B cell (primary cell): ENCODE measurements at regions not wholly inside any gene's neighbourhood (a gene's known extent, or its start where the extent isn't known, plus 50 kb on each side); places are given as distances from the start of the nearest gene placed in this dataset.
A peak's percentile ranks its signal among the peaks of the same experiment; 100 is the strongest.

Experiments used
- ATAC-seq: fragments of 200-7000 bp; cut with Tn5 transposase; one replicate; pipeline ENCODE4 v1.10.0; 2021; ENCODE audit warnings: low read depth, mild to moderate bottlenecking, moderate number of reproducible peaks, moderate library complexity
- CTCF ChIA-PET: fragments of 350-600 bp; sonication (Branson Sonifier 250); formaldehyde crosslinking; loops from one replicate; lab custom pipeline; 2021; ENCODE audit warnings: antibody characterized with exemption, inconsistent platforms; lab: Charles Lee
- POLR2A ChIA-PET: fragments of 350-600 bp; sonication (Branson Sonifier 250); formaldehyde crosslinking; loops from one replicate; lab custom pipeline; 2021; ENCODE audit warnings: antibody characterized with exemption; lab: Charles Lee
- DNase-seq: peaks from one replicate; pipeline ENCODE4 v3.0.0; 2013
- H2AFZ ChIP-seq: 2 replicates; pipeline ENCODE4 v1.6.1; 2012; ENCODE audit warnings: mild to moderate bottlenecking, low read depth, low read length; ENCODE audit not compliant: insufficient read depth, poor library complexity, severe bottlenecking
- H3K27ac ChIP-seq, 2 donors: 1 replicate in 1 of 2; 2 replicates in 1 of 2; pipeline ENCODE4 v1.5.1; 2012 to 2013; ENCODE audit warnings: low read length in 2 of 2, mild to moderate bottlenecking in 2 of 2, moderate library complexity in 1 of 2
- H3K27me3 ChIP-seq, 4 experiments: fragments of 200-600 bp in 1 of 4; sonication (generic) in 1 of 4; replicated peaks in 1 of 4; 1 replicate in 2 of 4; 2 replicates in 2 of 4; pipeline versions ENCODE4 v1.6.1 to v1.7.0; 2013 to 2016; ENCODE audit warnings: low read length in 3 of 4, mild to moderate bottlenecking in 2 of 4, mixed read lengths in 1 of 4, moderate library complexity in 1 of 4; ENCODE audit not compliant: insufficient read depth in 4 of 4, control insufficient read depth in 3 of 4; ENCODE audit errors: control extremely low read depth in 1 of 4
- H3K36me3 ChIP-seq, 2 experiments: replicated peaks in 1 of 2; 1 replicate in 1 of 2; 2 replicates in 1 of 2; pipeline versions ENCODE4 v1.6.1 to v1.7.1; 2013; ENCODE audit warnings: low read length in 1 of 2; ENCODE audit not compliant: insufficient read depth in 2 of 2, control insufficient read depth in 1 of 2; ENCODE audit errors: control extremely low read depth in 1 of 2, extremely low read depth in 1 of 2
- H3K4me1 ChIP-seq, 2 donors: fragments of 200-600 bp in 1 of 2; sonication (generic) in 1 of 2; 1 replicate in 1 of 2; 2 replicates in 1 of 2; pipeline versions ENCODE4 v1.5.1 to v1.6.1; 2013 to 2017; ENCODE audit warnings: low read length in 2 of 2; ENCODE audit not compliant: control insufficient read depth in 2 of 2, insufficient read depth in 2 of 2
- H3K4me2 ChIP-seq: replicated peaks from 2 replicates; pipeline ENCODE3; 2012; ENCODE audit warnings: mild to moderate bottlenecking, low read depth, low read length; ENCODE audit not compliant: poor library complexity, severe bottlenecking
- H3K4me3 ChIP-seq, 5 experiments: fragments of 200-600 bp in 1 of 5; sonication (generic) in 1 of 5; 1 replicate in 3 of 5; 2 replicates in 2 of 5; pipeline versions ENCODE4 v1.5.1 to v1.7.0; 2011 to 2016; ENCODE audit warnings: low read length in 4 of 5, mild to moderate bottlenecking in 4 of 5, low read depth in 2 of 5, control low read depth in 1 of 5, moderate library complexity in 1 of 5; ENCODE audit not compliant: insufficient read depth in 1 of 5; ENCODE audit errors: control extremely low read depth in 1 of 5, extremely low read depth in 1 of 5
- H3K79me2 ChIP-seq: fragments of 200-600 bp; sonication (generic); one replicate; pipeline ENCODE4 v1.6.0; 2016; ENCODE audit warnings: low read length; ENCODE audit not compliant: control insufficient read depth, insufficient read depth
- H3K9ac ChIP-seq: fragments of 200-600 bp; sonication (generic); 2 replicates; pipeline ENCODE4 v1.6.1; 2017; ENCODE audit warnings: mild to moderate bottlenecking, low read length, moderate library complexity
- H3K9me3 ChIP-seq, 3 donors: one replicate each; pipeline versions ENCODE4 v1.6.1 to v1.7.1; 2013; ENCODE audit warnings: low read length in 2 of 3; ENCODE audit not compliant: control insufficient read depth in 2 of 3, insufficient read depth in 1 of 3; ENCODE audit errors: control extremely low read depth in 1 of 3
- H4K20me1 ChIP-seq: 2 replicates; pipeline ENCODE4 v1.6.0; 2012; ENCODE audit warnings: mild to moderate bottlenecking, low read length; ENCODE audit not compliant: insufficient read depth, control insufficient read depth, poor library complexity, severe bottlenecking
- H3K27ac Mint-ChIP-seq: one replicate; pipeline ENCODE4 v1.8.0; 2021; ENCODE audit warnings: mixed read lengths
- H3K27me3 Mint-ChIP-seq: one replicate; pipeline ENCODE4 v1.8.0; 2021; ENCODE audit warnings: mixed read lengths
- H3K4me1 Mint-ChIP-seq: one replicate; pipeline ENCODE4 v1.8.0; 2021; ENCODE audit warnings: mixed read lengths
- H3K4me3 Mint-ChIP-seq: one replicate; pipeline ENCODE4 v1.8.0; 2021; ENCODE audit warnings: mixed read lengths
- H3K9me3 Mint-ChIP-seq: one replicate; pipeline ENCODE4 v1.8.0; 2022; ENCODE audit warnings: mixed read lengths; ENCODE audit not compliant: insufficient read depth
- CTCF ChIP-seq: fragments of 200-600 bp; IDR thresholded peaks from one replicate; pipeline ENCODE4 v1.8.0; 2022; ENCODE audit warnings: antibody characterized with exemption, mild to moderate bottlenecking
- EZH2 ChIP-seq: IDR thresholded peaks from 2 replicates; pipeline ENCODE4 v1.6.1; 2012; ENCODE audit warnings: borderline replicate concordance, low read depth, mild to moderate bottlenecking, moderate library complexity, low read length; ENCODE audit not compliant: insufficient read depth, poor library complexity, severe bottlenecking
- WGBS: methylation state at CpG from one replicate; pipeline ENCODE4 v1.1.5; 2013; ENCODE audit warnings: missing lambda C conversion rate; ENCODE audit not compliant: insufficient coverage; 5-methylcytosine and 5-hydroxymethylcytosine counted together
- intact Hi-C: fragments of 100-400 bp; cut with micrococcal nuclease; formaldehyde crosslinking; loops from one replicate; pipeline ENCODE4 v1.10.0; 2022

GRCh38 chr5:34496260-34496691 lies 159.9 kb upstream of the RAI14 start:
- ChIA-PET POLR2A (no interaction called here), CTCF (interaction anchor here (1.5 to 2.3 kb wide), 3 partner anchors 10 to 402 kb away, joined by 3 to 16 read pairs (median 4); no protein-coding TSS in a partner anchor)
- Histone ChIP-seq H3K9ac (no peak overlapping the region), H3K27ac (no peak overlapping the region), H3K36me3 (no peaks in the 10 kb centered on the region), H3K79me2 (no peaks in the 10 kb centered on the region), H3K4me1 (peaks cover 4 to 20% of the 10 kb centered on the region in 2 donors), H3K27me3 (no peaks in the 10 kb centered on the region), H2AFZ (no peak overlapping the region), H3K9me3 (no peaks in the 10 kb centered on the region), H4K20me1 (no peaks in the 10 kb centered on the region), H3K4me2 (no peak overlapping the region), H3K4me3 (no peak overlapping the region)
- Mint-ChIP-seq H3K9me3 (peaks cover 3% of the 10 kb centered on the region), H3K4me3 (no peak overlapping the region), H3K4me1 (peaks cover 21% of the 10 kb centered on the region), H3K27ac (no peak overlapping the region), H3K27me3 (no peaks in the 10 kb centered on the region)
- intact Hi-C loops, result no loop called here
- TF ChIP-seq CTCF (no peak), EZH2 (no peak)
- DNase-seq (no peak), ATAC-seq (no peak)
- 92% methylated on average over 9 of the region's 13 CpGs for WGBS

GRCh38 chr5:34496701-34497469 lies 159.2 kb upstream of the RAI14 start:
- ChIA-PET POLR2A (no interaction called here), CTCF (interaction anchor here (1.5 to 2.3 kb wide), 3 partner anchors 11 to 402 kb away, joined by 3 to 16 read pairs (median 4); no protein-coding TSS in a partner anchor)
- Mint-ChIP-seq H3K27me3 (no peaks in the 10 kb centered on the region), H3K27ac (no peak overlapping the region), H3K4me1 (peaks cover 21% of the 10 kb centered on the region), H3K4me3 (no peak overlapping the region), H3K9me3 (peaks cover 3% of the 10 kb centered on the region)
- H4K20me1 ChIP-seq, result no peaks in the 10 kb centered on the region
- TF ChIP-seq CTCF (no peak), EZH2 (no peak)
- H3K27ac ChIP-seq, result no peak overlapping the region
- H3K4me3 ChIP-seq, result no peak overlapping the region
- H3K4me1 ChIP-seq, result peaks cover 4 to 20% of the 10 kb centered on the region in 2 donors
- no peaks in the 10 kb centered on the region for H3K9me3 ChIP-seq
- H3K9ac ChIP-seq, result no peak overlapping the region
- ATAC-seq (no peak), DNase-seq (no peak)
- intact Hi-C loops, result no loop called here
- no peaks in the 10 kb centered on the region for H3K79me2 ChIP-seq
- H3K4me2 ChIP-seq, result no peak overlapping the region
- 64% methylated on average over 9 of the region's 10 CpGs for WGBS
- peak overlapping the region; percentile 31 for H2AFZ ChIP-seq
- H3K36me3 ChIP-seq, result no peaks in the 10 kb centered on the region
- H3K27me3 ChIP-seq, result no peaks in the 10 kb centered on the region
